B cell (primary cell): ENCODE measurements at regions not wholly inside any gene's neighbourhood (a gene's known extent, or its start where the extent isn't known, plus 50 kb on each side); places are given as distances from the start of the nearest gene placed in this dataset.

Experiments used
- ATAC-seq: fragments of 200-7000 bp; cut with Tn5 transposase; one replicate; pipeline ENCODE4 v1.10.0; 2021; ENCODE audit warnings: low read depth, mild to moderate bottlenecking, moderate number of reproducible peaks, moderate library complexity
- CTCF ChIA-PET: fragments of 350-600 bp; sonication (Branson Sonifier 250); formaldehyde crosslinking; loops from one replicate; lab custom pipeline; 2021; ENCODE audit warnings: antibody characterized with exemption, inconsistent platforms; lab: Charles Lee
- POLR2A ChIA-PET: fragments of 350-600 bp; sonication (Branson Sonifier 250); formaldehyde crosslinking; loops from one replicate; lab custom pipeline; 2021; ENCODE audit warnings: antibody characterized with exemption; lab: Charles Lee
- DNase-seq: peaks from one replicate; pipeline ENCODE4 v3.0.0; 2013
- H2AFZ ChIP-seq: 2 replicates; pipeline ENCODE4 v1.6.1; 2012; ENCODE audit warnings: mild to moderate bottlenecking, low read depth, low read length; ENCODE audit not compliant: insufficient read depth, poor library complexity, severe bottlenecking
- H3K27ac ChIP-seq, 2 donors: 1 replicate in 1 of 2; 2 replicates in 1 of 2; pipeline ENCODE4 v1.5.1; 2012 to 2013; ENCODE audit warnings: low read length in 2 of 2, mild to moderate bottlenecking in 2 of 2, moderate library complexity in 1 of 2
- H3K27me3 ChIP-seq, 4 experiments: fragments of 200-600 bp in 1 of 4; sonication (generic) in 1 of 4; replicated peaks in 1 of 4; 1 replicate in 2 of 4; 2 replicates in 2 of 4; pipeline versions ENCODE4 v1.6.1 to v1.7.0; 2013 to 2016; ENCODE audit warnings: low read length in 3 of 4, mild to moderate bottlenecking in 2 of 4, mixed read lengths in 1 of 4, moderate library complexity in 1 of 4; ENCODE audit not compliant: insufficient read depth in 4 of 4, control insufficient read depth in 3 of 4; ENCODE audit errors: control extremely low read depth in 1 of 4
- H3K36me3 ChIP-seq, 2 experiments: replicated peaks in 1 of 2; 1 replicate in 1 of 2; 2 replicates in 1 of 2; pipeline versions ENCODE4 v1.6.1 to v1.7.1; 2013; ENCODE audit warnings: low read length in 1 of 2; ENCODE audit not compliant: insufficient read depth in 2 of 2, control insufficient read depth in 1 of 2; ENCODE audit errors: control extremely low read depth in 1 of 2, extremely low read depth in 1 of 2
- H3K4me1 ChIP-seq, 2 donors: fragments of 200-600 bp in 1 of 2; sonication (generic) in 1 of 2; 1 replicate in 1 of 2; 2 replicates in 1 of 2; pipeline versions ENCODE4 v1.5.1 to v1.6.1; 2013 to 2017; ENCODE audit warnings: low read length in 2 of 2; ENCODE audit not compliant: control insufficient read depth in 2 of 2, insufficient read depth in 2 of 2
- H3K4me2 ChIP-seq: replicated peaks from 2 replicates; pipeline ENCODE3; 2012; ENCODE audit warnings: mild to moderate bottlenecking, low read depth, low read length; ENCODE audit not compliant: poor library complexity, severe bottlenecking
- H3K4me3 ChIP-seq, 5 experiments: fragments of 200-600 bp in 1 of 5; sonication (generic) in 1 of 5; 1 replicate in 3 of 5; 2 replicates in 2 of 5; pipeline versions ENCODE4 v1.5.1 to v1.7.0; 2011 to 2016; ENCODE audit warnings: low read length in 4 of 5, mild to moderate bottlenecking in 4 of 5, low read depth in 2 of 5, control low read depth in 1 of 5, moderate library complexity in 1 of 5; ENCODE audit not compliant: insufficient read depth in 1 of 5; ENCODE audit errors: control extremely low read depth in 1 of 5, extremely low read depth in 1 of 5
- H3K79me2 ChIP-seq: fragments of 200-600 bp; sonication (generic); one replicate; pipeline ENCODE4 v1.6.0; 2016; ENCODE audit warnings: low read length; ENCODE audit not compliant: control insufficient read depth, insufficient read depth
- H3K9ac ChIP-seq: fragments of 200-600 bp; sonication (generic); 2 replicates; pipeline ENCODE4 v1.6.1; 2017; ENCODE audit warnings: mild to moderate bottlenecking, low read length, moderate library complexity
- H3K9me3 ChIP-seq, 3 donors: one replicate each; pipeline versions ENCODE4 v1.6.1 to v1.7.1; 2013; ENCODE audit warnings: low read length in 2 of 3; ENCODE audit not compliant: control insufficient read depth in 2 of 3, insufficient read depth in 1 of 3; ENCODE audit errors: control extremely low read depth in 1 of 3
- H4K20me1 ChIP-seq: 2 replicates; pipeline ENCODE4 v1.6.0; 2012; ENCODE audit warnings: mild to moderate bottlenecking, low read length; ENCODE audit not compliant: insufficient read depth, control insufficient read depth, poor library complexity, severe bottlenecking
- H3K27ac Mint-ChIP-seq: one replicate; pipeline ENCODE4 v1.8.0; 2021; ENCODE audit warnings: mixed read lengths
- H3K27me3 Mint-ChIP-seq: one replicate; pipeline ENCODE4 v1.8.0; 2021; ENCODE audit warnings: mixed read lengths
- H3K4me1 Mint-ChIP-seq: one replicate; pipeline ENCODE4 v1.8.0; 2021; ENCODE audit warnings: mixed read lengths
- H3K4me3 Mint-ChIP-seq: one replicate; pipeline ENCODE4 v1.8.0; 2021; ENCODE audit warnings: mixed read lengths
- H3K9me3 Mint-ChIP-seq: one replicate; pipeline ENCODE4 v1.8.0; 2022; ENCODE audit warnings: mixed read lengths; ENCODE audit not compliant: insufficient read depth
- EZH2 ChIP-seq: IDR thresholded peaks from 2 replicates; pipeline ENCODE4 v1.6.1; 2012; ENCODE audit warnings: borderline replicate concordance, low read depth, mild to moderate bottlenecking, moderate library complexity, low read length; ENCODE audit not compliant: insufficient read depth, poor library complexity, severe bottlenecking
- WGBS: methylation state at CpG from one replicate; pipeline ENCODE4 v1.1.5; 2013; ENCODE audit warnings: missing lambda C conversion rate; ENCODE audit not compliant: insufficient coverage; 5-methylcytosine and 5-hydroxymethylcytosine counted together
- intact Hi-C: fragments of 100-400 bp; cut with micrococcal nuclease; formaldehyde crosslinking; loops from one replicate; pipeline ENCODE4 v1.10.0; 2022
- TF ChIP-seq, protein P1 (sequence below): fragments of 200-600 bp; IDR thresholded peaks from one replicate; pipeline ENCODE4 v1.8.0; 2022; ENCODE audit warnings: antibody characterized with exemption, mild to moderate bottlenecking

- no peaks in the 10 kb centered on the region for H3K36me3 ChIP-seq
- POLR2A ChIA-PET = no interaction called here
- no peak overlapping the region for H3K27ac ChIP-seq
- H4K20me1 ChIP-seq = no peaks in the 10 kb centered on the region
- WGBS = 20% methylated on average over 1 of the region's 4 CpGs
- CTCF ChIA-PET = no interaction called here
- DNase-seq (no peak), ATAC-seq (no peak)
- H3K79me2 ChIP-seq = no peaks in the 10 kb centered on the region
- H3K4me3 ChIP-seq = no peak overlapping the region
- no peak overlapping the region for H3K4me3 Mint-ChIP-seq
- no peaks in the 10 kb centered on the region for H3K9me3 ChIP-seq
- H3K4me2 ChIP-seq = no peak overlapping the region
- TF ChIP-seq, protein P1, sequence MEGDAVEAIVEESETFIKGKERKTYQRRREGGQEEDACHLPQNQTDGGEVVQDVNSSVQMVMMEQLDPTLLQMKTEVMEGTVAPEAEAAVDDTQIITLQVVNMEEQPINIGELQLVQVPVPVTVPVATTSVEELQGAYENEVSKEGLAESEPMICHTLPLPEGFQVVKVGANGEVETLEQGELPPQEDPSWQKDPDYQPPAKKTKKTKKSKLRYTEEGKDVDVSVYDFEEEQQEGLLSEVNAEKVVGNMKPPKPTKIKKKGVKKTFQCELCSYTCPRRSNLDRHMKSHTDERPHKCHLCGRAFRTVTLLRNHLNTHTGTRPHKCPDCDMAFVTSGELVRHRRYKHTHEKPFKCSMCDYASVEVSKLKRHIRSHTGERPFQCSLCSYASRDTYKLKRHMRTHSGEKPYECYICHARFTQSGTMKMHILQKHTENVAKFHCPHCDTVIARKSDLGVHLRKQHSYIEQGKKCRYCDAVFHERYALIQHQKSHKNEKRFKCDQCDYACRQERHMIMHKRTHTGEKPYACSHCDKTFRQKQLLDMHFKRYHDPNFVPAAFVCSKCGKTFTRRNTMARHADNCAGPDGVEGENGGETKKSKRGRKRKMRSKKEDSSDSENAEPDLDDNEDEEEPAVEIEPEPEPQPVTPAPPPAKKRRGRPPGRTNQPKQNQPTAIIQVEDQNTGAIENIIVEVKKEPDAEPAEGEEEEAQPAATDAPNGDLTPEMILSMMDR = no peak
- TF ChIP-seq EZH2 = no peak
- H3K9ac ChIP-seq = no peak overlapping the region
- no peaks in the 10 kb centered on the region for H3K4me1 Mint-ChIP-seq
- no peaks in the 10 kb centered on the region for H3K27me3 ChIP-seq
- intact Hi-C loops = no loop called here
- peaks cover 6% of the 10 kb centered on the region for H3K27me3 Mint-ChIP-seq
- peaks cover 4% of the 10 kb centered on the region for H3K9me3 Mint-ChIP-seq
- H2AFZ ChIP-seq = no peak overlapping the region
- H3K4me1 ChIP-seq = no peaks in the 10 kb centered on the region
- no peak overlapping the region for H3K27ac Mint-ChIP-seq
Observed at GRCh38 chr5:155389498-155389897, 375.9 kb downstream of the KIF4B start.

DNA sequence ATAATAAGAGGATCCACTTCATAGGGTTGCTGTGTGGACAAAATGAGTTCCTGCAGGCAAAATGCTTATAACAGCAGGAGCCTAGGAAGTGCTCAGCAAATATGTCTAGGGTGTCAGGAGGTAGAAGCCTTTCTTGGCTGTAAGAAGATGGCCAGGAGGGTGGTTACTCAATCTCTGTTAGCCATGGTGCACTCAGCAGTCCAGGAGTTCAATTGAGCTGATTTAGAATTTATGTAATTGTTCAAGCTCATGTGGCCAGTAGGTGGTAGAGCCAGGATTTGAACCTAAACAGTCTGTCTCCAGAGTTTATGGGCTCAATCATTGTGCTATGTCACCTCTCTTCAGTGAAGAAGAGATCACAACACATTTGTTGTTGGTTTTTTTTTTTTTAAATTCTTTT is 381.2 kb downstream of the KIF4B start:
- Mint-ChIP-seq H3K4me3 (no peak overlapping the region), H3K27me3 (peaks cover 7% of the 10 kb centered on the region), H3K9me3 (no peaks in the 10 kb centered on the region), H3K4me1 (no peaks in the 10 kb centered on the region), H3K27ac (no peak overlapping the region)
- Histone ChIP-seq H3K9me3 (no peaks in the 10 kb centered on the region), H2AFZ (no peak overlapping the region), H3K4me1 (no peaks in the 10 kb centered on the region), H3K79me2 (no peaks in the 10 kb centered on the region), H4K20me1 (no peaks in the 10 kb centered on the region), H3K9ac (no peak overlapping the region), H3K4me2 (no peak overlapping the region), H3K27me3 (no peaks in the 10 kb centered on the region), H3K27ac (no peak overlapping the region), H3K36me3 (no peaks in the 10 kb centered on the region), H3K4me3 (no peak overlapping the region)
- ChIA-PET CTCF (interaction anchor here (0.6 kb wide), 1 partner anchor 27 kb away, joined by 3 read pairs; no protein-coding TSS in a partner anchor), POLR2A (no interaction called here)
- ATAC-seq (no peak), DNase-seq (no peak)
- no peak for TF ChIP-seq EZH2
- TF ChIP-seq, protein P1 = no peak
- intact Hi-C loops = no loop called here
